Hepatocyte (in vitro differentiated cells): ENCODE measurements at regions not wholly inside any gene's neighbourhood (a gene's known extent, or its start where the extent isn't known, plus 50 kb on each side); places are given as distances from the start of the nearest gene placed in this dataset.

ENCODE experiments used
- CTCF ChIP-seq: fragments of 200-600 bp; sonication (generic); IDR thresholded peaks from 2 replicates; pipeline ENCODE4 v1.5.1; 2016; ENCODE audit warnings: antibody characterized with exemption, mild to moderate bottlenecking; ENCODE audit not compliant: poor library complexity
- EZH2 ChIP-seq: fragments of 200-600 bp; sonication (generic); IDR thresholded peaks from 2 replicates; pipeline ENCODE4 v1.6.1; 2016; ENCODE audit warnings: antibody characterized with exemption, mild to moderate bottlenecking, borderline replicate concordance
- EZH2phosphoT487 ChIP-seq: fragments of 200-600 bp; sonication (generic); IDR thresholded peaks from one replicate; pipeline ENCODE4 v1.6.1; 2018; ENCODE audit warnings: antibody characterized with exemption, mild to moderate bottlenecking, low read depth, moderate library complexity; ENCODE audit not compliant: unreplicated experiment, severe bottlenecking

- TF ChIP-seq CTCF: no peak
- no peak for TF ChIP-seq EZH2
- no peak for TF ChIP-seq EZH2phosphoT487
Measured at GRCh38 chr1:69220672-69221071, 347.1 kb upstream of the LRRC7 start.
